Smooth muscle cell (in vitro differentiated cells): ENCODE measurements at regions not wholly inside any gene's neighbourhood (a gene's known extent, or its start where the extent isn't known, plus 50 kb on each side); places are given as distances from the start of the nearest gene placed in this dataset.

ENCODE experiments used
- DNase-seq: peaks from one replicate; lab custom pipeline; 2025; ENCODE audit not compliant: unreplicated experiment; lab: John Stamatoyannopoulos, UW
- H2AFZ ChIP-seq: fragments of 200-600 bp; sonication (generic); 2 replicates; pipeline ENCODE4 v1.6.0; 2016; ENCODE audit warnings: antibody characterized with exemption, low read depth, mild to moderate bottlenecking
- H3F3A ChIP-seq: fragments of 200-600 bp; sonication (generic); 2 replicates; pipeline ENCODE4 v1.6.0; 2017; ENCODE audit warnings: antibody characterized with exemption, low read depth
- H3K27ac ChIP-seq: fragments of 200-600 bp; sonication (generic); 2 replicates; pipeline ENCODE4 v1.5.1; 2016; ENCODE audit warnings: low read depth, mild to moderate bottlenecking
- H3K27me3 ChIP-seq: fragments of 200-600 bp; sonication (generic); 2 replicates; pipeline ENCODE4 v1.6.1; 2016; ENCODE audit warnings: low read depth, mild to moderate bottlenecking
- H3K36me3 ChIP-seq: fragments of 200-600 bp; sonication (generic); 2 replicates; pipeline ENCODE4 v1.5.1; 2016; ENCODE audit warnings: low read depth
- H3K4me1 ChIP-seq: fragments of 200-600 bp; sonication (generic); 2 replicates; pipeline ENCODE4 v1.5.1; 2016; ENCODE audit warnings: low read depth
- H3K4me2 ChIP-seq: fragments of 200-600 bp; sonication (generic); 2 replicates; pipeline ENCODE4 v1.6.0; 2016; ENCODE audit warnings: mild to moderate bottlenecking
- H3K4me3 ChIP-seq: fragments of 200-600 bp; sonication (generic); 2 replicates; pipeline ENCODE4 v1.5.1; 2016; ENCODE audit warnings: mild to moderate bottlenecking
- H3K79me2 ChIP-seq: fragments of 200-600 bp; sonication (generic); 2 replicates; pipeline ENCODE4 v1.6.0; 2016; ENCODE audit warnings: low read depth, mild to moderate bottlenecking
- H3K9ac ChIP-seq: fragments of 200-600 bp; sonication (generic); 2 replicates; pipeline ENCODE4 v1.6.0; 2016; ENCODE audit warnings: low read depth
- H3K9me3 ChIP-seq: fragments of 200-600 bp; sonication (generic); replicated peaks from 2 replicates; pipeline ENCODE4 v1.5.1; 2016; ENCODE audit warnings: low read depth
- H4K20me1 ChIP-seq: fragments of 200-600 bp; sonication (generic); 2 replicates; pipeline ENCODE4 v1.6.0; 2016; ENCODE audit warnings: low read depth
- CTCF ChIP-seq: fragments of 200-600 bp; sonication (generic); IDR thresholded peaks from 2 replicates; pipeline ENCODE4 v1.5.1; 2017; ENCODE audit warnings: borderline replicate concordance, mild to moderate bottlenecking, antibody characterized with exemption; ENCODE audit not compliant: insufficient read depth, poor library complexity, severe bottlenecking
- WGBS: methylation state at CpG from one replicate; pipeline ENCODE4 v1.1.7; 2016; ENCODE audit warnings: low lambda C conversion rate; 5-methylcytosine and 5-hydroxymethylcytosine counted together

GRCh38 chr1:56185493-56185892 is 393.9 kb downstream of the PLPP3 start:
- peaks cover 7% of the 10 kb centered on the region for H3F3A ChIP-seq
- H2AFZ ChIP-seq = peak overlapping the region; percentile 46
- no peaks in the 10 kb centered on the region for H3K9me3 ChIP-seq
- no peak overlapping the region for H3K27ac ChIP-seq
- WGBS = 43% methylated on average over 2 of the region's 2 CpGs
- H3K79me2 ChIP-seq = no peaks in the 10 kb centered on the region
- no peak overlapping the region for H3K9ac ChIP-seq
- H3K4me3 ChIP-seq = no peak overlapping the region
- no peaks in the 10 kb centered on the region for H4K20me1 ChIP-seq
- peak overlapping the region; percentile 44 for H3K4me2 ChIP-seq
- peaks cover 26% of the 10 kb centered on the region for H3K4me1 ChIP-seq
- H3K27me3 ChIP-seq = no peaks in the 10 kb centered on the region
- no peak for DNase-seq
- no peak for TF ChIP-seq CTCF
- no peaks in the 10 kb centered on the region for H3K36me3 ChIP-seq

GRCh38 chr1:56183151-56183550 is 396.2 kb downstream of the PLPP3 start:
- Histone ChIP-seq H3K9me3 (no peaks in the 10 kb centered on the region), H3K27ac (no peak overlapping the region), H4K20me1 (no peaks in the 10 kb centered on the region), H3K4me2 (no peak overlapping the region), H2AFZ (no peak overlapping the region), H3F3A (no peaks in the 10 kb centered on the region), H3K27me3 (no peaks in the 10 kb centered on the region), H3K9ac (no peak overlapping the region), H3K4me1 (peaks cover 13% of the 10 kb centered on the region), H3K79me2 (no peaks in the 10 kb centered on the region), H3K36me3 (no peaks in the 10 kb centered on the region), H3K4me3 (no peak overlapping the region)
- WGBS = 93% methylated on average over 2 of the region's 2 CpGs
- no peak for DNase-seq
- no peak for TF ChIP-seq CTCF

GRCh38 chr1:56180520-56181190 is 398.7 kb downstream of the PLPP3 start:
- Histone ChIP-seq H2AFZ (peak overlapping the region; percentile 56), H3K27me3 (no peaks in the 10 kb centered on the region), H3K4me2 (no peak overlapping the region), H3K4me1 (peaks cover 7% of the 10 kb centered on the region), H3K27ac (no peak overlapping the region), H3K4me3 (no peak overlapping the region), H3K9me3 (no peaks in the 10 kb centered on the region), H3F3A (no peaks in the 10 kb centered on the region), H3K79me2 (no peaks in the 10 kb centered on the region), H3K36me3 (no peaks in the 10 kb centered on the region), H4K20me1 (no peaks in the 10 kb centered on the region), H3K9ac (no peak overlapping the region)
- no peak for TF ChIP-seq CTCF
- DNase-seq = no peak
- WGBS = 93% methylated on average over 5 of the region's 5 CpGs

GRCh38 chr1:56179543-56179942 is 399.8 kb downstream of the PLPP3 start:
- 83% methylated on average over 1 of the region's 1 CpG for WGBS
- Histone ChIP-seq H3K27ac (no peak overlapping the region), H3K4me1 (no peaks in the 10 kb centered on the region), H3K9me3 (no peaks in the 10 kb centered on the region), H3F3A (no peaks in the 10 kb centered on the region), H2AFZ (no peak overlapping the region), H3K9ac (no peak overlapping the region), H3K4me2 (no peak overlapping the region), H3K79me2 (no peaks in the 10 kb centered on the region), H3K36me3 (no peaks in the 10 kb centered on the region), H3K27me3 (no peaks in the 10 kb centered on the region), H4K20me1 (no peaks in the 10 kb centered on the region), H3K4me3 (no peak overlapping the region)
- DNase-seq = no peak
- no peak for TF ChIP-seq CTCF
